SK-N-SH treated with all-trans-retinoic acid at 6 μM for 48 hours (cell line): ENCODE measurements at regions not wholly inside any gene's neighbourhood (a gene's known extent, or its start where the extent isn't known, plus 50 kb on each side); places are given as distances from the start of the nearest gene placed in this dataset.

ENCODE experiments used
- CSRNP3 ChIP-seq: fragments of 250-450 bp; sonication (Bioruptor Pico); IDR thresholded peaks from 2 replicates; pipeline ENCODE4 v1.5.1; 2021; ENCODE audit warnings: mild to moderate bottlenecking, moderate library complexity
- OSR1 ChIP-seq: fragments of 250-450 bp; sonication (Bioruptor Pico); IDR thresholded peaks from 2 replicates; pipeline ENCODE4 v1.8.0; 2022; ENCODE audit warnings: moderate library complexity, mild to moderate bottlenecking, inconsistent platforms
- PATZ1 ChIP-seq: fragments of 250-450 bp; sonication (Bioruptor Pico); IDR thresholded peaks from 2 replicates; pipeline ENCODE4 v1.8.0; 2020; ENCODE audit warnings: mild to moderate bottlenecking, moderate library complexity, borderline replicate concordance
- TSHZ2 ChIP-seq: fragments of 250-450 bp; sonication (Bioruptor Pico); IDR thresholded peaks from 2 replicates; pipeline ENCODE4 v1.5.0; 2020; ENCODE audit warnings: mild to moderate bottlenecking, moderate library complexity
- ZFP30 ChIP-seq: fragments of 450-650 bp; formaldehyde crosslinking; IDR thresholded peaks from 2 replicates; pipeline ENCODE4 v1.5.0; 2022; ENCODE audit warnings: mild to moderate bottlenecking, moderate library complexity

GRCh38 chr3:110646055-110646454 is 425.6 kb upstream of the NECTIN3 start:
- TF ChIP-seq OSR1 (CRISPR knock-in tag) = no peak
- no peak for TF ChIP-seq PATZ1 (CRISPR knock-in tag)
- TF ChIP-seq CSRNP3 = no peak
- TF ChIP-seq ZFP30 = no peak
- no peak for TF ChIP-seq TSHZ2
